ENCODE measurements at regions not wholly inside any gene's neighbourhood (a gene's known extent, or its start where the extent isn't known, plus 50 kb on each side); places are given as distances from the start of the nearest gene placed in this dataset.

- TF ChIP-seq CTCF (IDR thresholded peaks at IDR 0.05) (no peak), POLR2A (IDR thresholded peaks at IDR 0.05) (no peak)
- WGBS, 4 donors, result 77 to 89% (median 83%) methylated on average over 10 of the region's 10 CpGs
- intact Hi-C loops (cut with DNase I), result loop anchor here in 5 of 10 donors (5.0 to 10.0 kb wide), 4 partner anchors 248 to 1298 kb away; no protein-coding TSS in a partner anchor
- no peak overlapping the region for H3K4me3 ChIP-seq
- no peaks in the 10 kb centered on the region for H3K4me1 ChIP-seq
- H3K36me3 ChIP-seq, result no peaks in the 10 kb centered on the region
- H3K9me3 ChIP-seq, result no peaks in the 10 kb centered on the region
- ATAC-seq (no peak), DNase-seq (no peak)
- H3K27ac ChIP-seq, result no peak overlapping the region
- no peaks in the 10 kb centered on the region for H3K27me3 ChIP-seq
Observed at GRCh38 chr18:7172611-7173010, 55.0 kb upstream of the LAMA1 start.

- ATAC-seq, result no peak
- Histone ChIP-seq H3K36me3 (no peaks in the 10 kb centered on the region), H3K4me3 (no peak overlapping the region), H3K4me1 (no peaks in the 10 kb centered on the region), H3K27me3 (no peaks in the 10 kb centered on the region), H3K27ac (no peak overlapping the region), H3K9me3 (no peaks in the 10 kb centered on the region)
- TF ChIP-seq CTCF (IDR thresholded peaks at IDR 0.05), result no peak
- no peak for TF ChIP-seq POLR2A (IDR thresholded peaks at IDR 0.05)
- no peak for DNase-seq
- WGBS, 4 donors, result 30 to 66% (median 58%) methylated on average over 8 of the region's 8 CpGs
- intact Hi-C loops (cut with DNase I), result loop anchor here in 5 of 10 donors (5.0 to 10.0 kb wide), 4 partner anchors 245 to 1295 kb away; no protein-coding TSS in a partner anchor
Observed at GRCh38 chr18:7170292-7170691, 52.7 kb upstream of the LAMA1 start.

GRCh38 chr18:7169601-7170000 is 52.0 kb upstream of the LAMA1 start:
- 73 to 84% (median 80%) methylated on average over 6 to 11 of the region's 11 CpGs for WGBS, 4 donors
- peak in 1 of 5 donors; percentile 64 for DNase-seq
- intact Hi-C loops (cut with DNase I), result no loop called here

GRCh38 chr18:7168408-7168807 is 50.8 kb upstream of the LAMA1 start:
- no peaks in the 10 kb centered on the region for H3K4me1 ChIP-seq
- TF ChIP-seq CTCF (IDR thresholded peaks at IDR 0.05) (no peak), POLR2A (IDR thresholded peaks at IDR 0.05) (no peak)
- H3K9me3 ChIP-seq, result no peaks in the 10 kb centered on the region
- no peak for DNase-seq
- peaks cover 0 to 2% (median 0%) of the 10 kb centered on the region in 9 donors for H3K27me3 ChIP-seq
- no peak for ATAC-seq
- no peaks in the 10 kb centered on the region for H3K36me3 ChIP-seq
- intact Hi-C loops (cut with DNase I), result no loop called here
- no peak overlapping the region for H3K4me3 ChIP-seq
- H3K27ac ChIP-seq, result no peak overlapping the region
- 87 to 92% (median 89%) methylated on average over 7 of the region's 7 CpGs for WGBS, 4 donors

More at GRCh38 chr18:7169601-7170000, 52.0 kb upstream of the LAMA1 start:
- no peak overlapping the region for H3K27ac ChIP-seq
- TF ChIP-seq POLR2A (IDR thresholded peaks at IDR 0.05), result no peak
- no peak for TF ChIP-seq CTCF (IDR thresholded peaks at IDR 0.05)
- no peaks in the 10 kb centered on the region for H3K36me3 ChIP-seq
- H3K9me3 ChIP-seq, result no peaks in the 10 kb centered on the region
- ATAC-seq, result no peak
- H3K4me1 ChIP-seq, result no peaks in the 10 kb centered on the region
- H3K27me3 ChIP-seq, result no peaks in the 10 kb centered on the region
- H3K4me3 ChIP-seq, result no peak overlapping the region

Data from heart left ventricle (tissue), 16 donors.